ENCODE measurements at regions not wholly inside any gene's neighbourhood (a gene's known extent, or its start where the extent isn't known, plus 50 kb on each side); places are given as distances from the start of the nearest gene placed in this dataset.

DNA sequence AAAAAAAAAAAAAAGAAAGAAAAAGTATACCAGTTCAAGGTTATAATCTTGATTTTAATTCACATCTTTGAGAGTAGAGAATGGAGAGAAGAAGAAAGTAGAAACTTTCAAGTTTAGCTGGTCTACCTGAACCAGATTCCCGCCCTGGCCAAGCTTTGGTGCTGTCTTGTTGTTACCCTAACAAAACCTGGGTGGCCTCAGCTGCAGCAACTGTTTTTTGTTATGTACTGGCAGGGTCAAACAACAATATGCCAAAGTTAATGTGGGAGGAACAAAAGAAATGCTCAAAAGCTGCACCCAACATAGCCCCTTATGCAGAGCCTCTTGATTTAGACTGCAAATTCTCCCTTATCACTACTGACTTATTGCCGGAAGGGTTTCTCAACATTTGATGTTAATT is 165.3 kb upstream of the TFPI start:
- Histone ChIP-seq H3K9me3 (ENCODE audit: low read depth) (no peaks in the 10 kb centered on the region), H3K9ac (no peak overlapping the region), H3K9me2 (ENCODE audit: insufficient read depth) (no peaks in the 10 kb centered on the region), H3K27me3 (replicated peaks; ENCODE audit: insufficient read depth) (no peaks in the 10 kb centered on the region; the same call in 1 of the 2 replicates), H3K4me1 (ENCODE audit: insufficient read depth) (no peaks in the 10 kb centered on the region), H3K4me3 (no peak overlapping the region), H3F3A (ENCODE audit: insufficient read depth) (no peaks in the 10 kb centered on the region), H2AFZ (no peak overlapping the region), H3K79me2 (ENCODE audit: insufficient read depth) (no peaks in the 10 kb centered on the region), H3K36me3 (ENCODE audit: low read depth) (no peaks in the 10 kb centered on the region), H3K4me2 (ENCODE audit: unreplicated experiment) (no peak overlapping the region), H3K27ac (no peak overlapping the region), H4K20me1 (ENCODE audit: insufficient read depth) (no peaks in the 10 kb centered on the region)
- DNase-seq: no peak
- 73 to 77% methylated on average over 2 of the region's 2 CpGs for WGBS, 2 experiments (ENCODE audit: low coverage in 1 of 2, low lambda C conversion rate in 2 of 2, missing lambda C conversion rate in 2 of 2)
- in situ Hi-C loops (cut with MboI): no loop called here
- TF ChIP-seq EZH2phosphoT487 (IDR thresholded peaks at IDR 0.05; ENCODE audit: insufficient read depth, low read depth) (no peak), EZH2 (IDR thresholded peaks at IDR 0.05; ENCODE audit: insufficient read depth, poor library complexity, severe bottlenecking) (no peak)

DNA sequence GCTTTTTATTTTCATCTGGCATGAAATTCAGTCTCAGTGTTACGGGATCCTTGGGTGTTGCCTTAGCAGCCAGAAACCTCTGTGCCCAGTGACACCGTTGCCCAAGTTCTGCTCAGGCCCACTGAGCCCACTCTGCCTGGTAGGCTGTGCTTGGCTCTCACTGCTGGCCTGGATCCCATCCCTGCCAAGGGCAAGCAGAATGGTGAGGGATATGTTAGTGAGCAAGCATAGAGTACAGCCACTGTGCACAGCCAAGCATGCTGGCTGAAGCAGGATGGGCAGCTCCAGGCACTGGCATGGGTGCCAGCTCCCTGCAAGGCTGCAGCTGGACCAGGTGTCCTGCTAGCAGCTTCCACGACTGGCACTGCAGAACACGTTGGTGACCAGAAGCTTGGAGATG is 194.7 kb upstream of the TFPI start:
- DNase-seq: no peak
- Histone ChIP-seq H3K9me3 (ENCODE audit: low read depth) (no peaks in the 10 kb centered on the region), H3K9me2 (ENCODE audit: insufficient read depth) (no peaks in the 10 kb centered on the region), H2AFZ (no peak overlapping the region), H3K27me3 (replicated peaks; ENCODE audit: insufficient read depth) (no peaks in the 10 kb centered on the region), H3K36me3 (ENCODE audit: low read depth) (no peaks in the 10 kb centered on the region), H4K20me1 (ENCODE audit: insufficient read depth) (no peaks in the 10 kb centered on the region), H3K79me2 (ENCODE audit: insufficient read depth) (no peaks in the 10 kb centered on the region), H3F3A (ENCODE audit: insufficient read depth) (no peaks in the 10 kb centered on the region), H3K4me3 (no peak overlapping the region), H3K4me2 (ENCODE audit: unreplicated experiment) (no peak overlapping the region), H3K9ac (no peak overlapping the region), H3K27ac (no peak overlapping the region), H3K4me1 (ENCODE audit: insufficient read depth) (no peaks in the 10 kb centered on the region)
- WGBS, 2 experiments (ENCODE audit: low coverage in 1 of 2, low lambda C conversion rate in 2 of 2, missing lambda C conversion rate in 2 of 2): 26 to 32% methylated on average over 4 of the region's 4 CpGs
- in situ Hi-C loops (cut with MboI): no loop called here
- TF ChIP-seq EZH2phosphoT487 (IDR thresholded peaks at IDR 0.05; ENCODE audit: insufficient read depth, low read depth): no peak
- TF ChIP-seq EZH2 (IDR thresholded peaks at IDR 0.05; ENCODE audit: insufficient read depth, poor library complexity, severe bottlenecking): no peak

DNA sequence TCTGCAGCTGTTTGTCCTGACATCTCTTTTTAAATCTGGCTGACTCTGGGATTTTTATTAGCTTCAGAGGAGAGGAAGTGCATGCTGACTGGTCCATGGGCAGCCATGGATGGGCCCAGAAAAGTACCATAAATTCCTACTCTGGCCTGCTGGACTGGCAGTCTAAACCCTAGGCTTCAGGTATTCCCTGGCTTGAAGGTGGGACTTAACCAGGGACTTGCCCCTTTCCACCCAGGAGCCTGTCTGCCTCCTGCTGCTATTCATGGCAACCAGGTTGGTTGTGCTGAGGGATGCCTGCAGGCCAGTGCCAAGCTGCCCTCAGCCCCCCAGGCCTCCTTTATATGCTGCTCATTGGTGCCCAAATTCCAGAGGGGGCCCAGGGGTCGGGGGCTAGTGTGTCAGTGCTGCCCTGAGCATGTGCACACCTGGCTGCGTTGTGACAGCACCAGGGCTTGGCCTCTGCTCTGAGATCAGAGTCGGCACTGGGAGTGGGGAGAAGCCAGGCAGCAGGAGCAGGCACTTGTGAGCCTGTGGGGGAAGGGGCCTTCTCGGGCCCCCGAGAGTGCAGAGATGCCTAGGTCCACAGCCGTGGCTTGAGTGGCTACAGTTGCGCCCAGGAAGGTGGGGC is 195.7 kb upstream of the TFPI start:
- WGBS, 2 experiments (ENCODE audit: low coverage in 1 of 2, low lambda C conversion rate in 2 of 2, missing lambda C conversion rate in 2 of 2): 58 to 61% methylated on average over 7 of the region's 7 CpGs
- Histone ChIP-seq H3K36me3 (ENCODE audit: low read depth) (no peaks in the 10 kb centered on the region), H2AFZ (no peak overlapping the region), H4K20me1 (ENCODE audit: insufficient read depth) (no peaks in the 10 kb centered on the region), H3K27me3 (replicated peaks; ENCODE audit: insufficient read depth) (no peaks in the 10 kb centered on the region), H3K27ac (no peak overlapping the region), H3K79me2 (ENCODE audit: insufficient read depth) (no peaks in the 10 kb centered on the region), H3K4me1 (ENCODE audit: insufficient read depth) (no peaks in the 10 kb centered on the region), H3K4me2 (ENCODE audit: unreplicated experiment) (no peak overlapping the region), H3K9ac (no peak overlapping the region), H3K9me3 (ENCODE audit: low read depth) (no peaks in the 10 kb centered on the region), H3K9me2 (ENCODE audit: insufficient read depth) (no peaks in the 10 kb centered on the region), H3F3A (ENCODE audit: insufficient read depth) (no peaks in the 10 kb centered on the region), H3K4me3 (no peak overlapping the region)
- no peak for DNase-seq
- in situ Hi-C loops (cut with MboI): no loop called here
- TF ChIP-seq EZH2 (IDR thresholded peaks at IDR 0.05; ENCODE audit: insufficient read depth, poor library complexity, severe bottlenecking) (no peak), EZH2phosphoT487 (IDR thresholded peaks at IDR 0.05; ENCODE audit: insufficient read depth, low read depth) (no peak)

- Histone ChIP-seq H3K4me2 (ENCODE audit: unreplicated experiment) (no peak overlapping the region), H3K9ac (no peak overlapping the region), H3F3A (ENCODE audit: insufficient read depth) (0 out of 2 replicates have a peak, but pooled peaks cover under 1% of the 10 kb centered on the region), H3K9me2 (ENCODE audit: insufficient read depth) (no peaks in the 10 kb centered on the region), H3K4me3 (no peak overlapping the region), H3K79me2 (ENCODE audit: insufficient read depth) (no peaks in the 10 kb centered on the region), H3K27ac (no peak overlapping the region), H3K4me1 (ENCODE audit: insufficient read depth) (peaks cover 3% of the 10 kb centered on the region), H3K36me3 (ENCODE audit: low read depth) (no peaks in the 10 kb centered on the region), H4K20me1 (ENCODE audit: insufficient read depth) (no peaks in the 10 kb centered on the region), H3K9me3 (ENCODE audit: low read depth) (peaks cover 2% of the 10 kb centered on the region), H3K27me3 (replicated peaks; ENCODE audit: insufficient read depth) (no peaks in the 10 kb centered on the region), H2AFZ (no peak overlapping the region)
- DNase-seq: no peak
- WGBS, 2 experiments (ENCODE audit: low coverage in 1 of 2, low lambda C conversion rate in 2 of 2, missing lambda C conversion rate in 2 of 2): 71 to 75% methylated on average over 4 of the region's 4 CpGs
- no peak for TF ChIP-seq EZH2phosphoT487 (IDR thresholded peaks at IDR 0.05; ENCODE audit: insufficient read depth, low read depth)
- no peak for TF ChIP-seq EZH2 (IDR thresholded peaks at IDR 0.05; ENCODE audit: insufficient read depth, poor library complexity, severe bottlenecking)
- in situ Hi-C loops (cut with MboI): no loop called here
Measured at GRCh38 chr2:187768995-187769394, 214.8 kb upstream of the TFPI start.

Data from GM23248 (cell line).